ENCODE measurements at regions not wholly inside any gene's neighbourhood (a gene's known extent, or its start where the extent isn't known, plus 50 kb on each side); places are given as distances from the start of the nearest gene placed in this dataset.
A peak's percentile ranks its signal among the peaks of the same experiment; 100 is the strongest.
"Not testable (repeated sequence)": the region's sequence is repeated elsewhere in the genome, so short reads cannot be mapped to it uniquely, and the experiment has no call there.

DNA sequence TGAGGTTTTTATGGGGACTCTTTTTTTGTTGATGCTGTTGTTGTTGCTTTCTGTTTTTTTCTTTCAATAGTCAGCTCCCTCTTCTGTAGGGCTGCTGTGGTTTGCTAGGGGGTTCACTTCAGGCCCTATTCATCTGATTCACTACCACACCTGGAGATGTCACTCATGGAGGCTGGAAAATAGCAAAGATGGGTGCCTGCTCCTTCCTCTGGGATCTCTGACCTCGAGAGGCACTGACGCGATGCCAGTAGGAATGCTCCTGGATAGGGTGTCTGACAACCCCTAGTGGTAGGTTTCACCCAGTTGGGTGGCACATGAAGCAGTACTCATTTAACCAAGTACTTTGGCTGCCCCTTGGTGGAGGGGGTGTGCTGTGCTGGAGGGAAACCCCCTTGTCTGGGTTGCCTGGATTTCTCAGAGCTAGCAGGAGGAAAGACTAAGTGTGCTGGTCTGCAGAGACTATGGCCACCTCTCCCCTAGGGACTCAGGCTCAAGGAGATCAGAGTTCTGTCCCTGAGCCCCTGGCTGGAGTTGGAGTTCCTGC, 745.5 kb downstream of the TMTC2 start:
- DNase-seq = no peak

DNA sequence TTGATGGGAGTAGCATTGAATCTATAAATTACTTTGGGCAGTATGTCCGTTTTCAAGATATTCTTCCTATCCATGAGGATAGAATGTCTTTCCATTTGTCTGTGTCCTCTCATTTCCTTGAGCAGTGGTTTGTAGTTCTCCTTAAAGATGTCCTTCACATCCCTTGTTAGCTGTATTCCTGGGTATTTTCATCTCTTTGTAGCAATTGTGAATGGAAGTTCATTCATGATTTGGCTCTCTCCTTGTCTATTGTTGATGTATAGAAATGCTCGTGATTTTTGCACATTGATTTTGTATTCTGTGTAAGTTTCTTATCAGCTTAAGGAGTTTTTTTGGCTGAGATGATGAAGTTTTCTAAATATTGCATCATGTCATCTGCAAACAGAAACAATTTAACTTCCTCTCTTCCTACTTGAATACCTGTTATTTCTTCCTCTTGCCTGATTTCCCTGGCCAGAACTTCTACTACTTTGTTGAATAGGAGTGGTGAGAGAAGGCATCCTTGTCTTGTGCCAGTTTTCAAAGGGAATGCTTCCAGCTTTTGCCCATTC, 741.0 kb downstream of the TMTC2 start:
- not testable (repeated sequence) for DNase-seq

DNA sequence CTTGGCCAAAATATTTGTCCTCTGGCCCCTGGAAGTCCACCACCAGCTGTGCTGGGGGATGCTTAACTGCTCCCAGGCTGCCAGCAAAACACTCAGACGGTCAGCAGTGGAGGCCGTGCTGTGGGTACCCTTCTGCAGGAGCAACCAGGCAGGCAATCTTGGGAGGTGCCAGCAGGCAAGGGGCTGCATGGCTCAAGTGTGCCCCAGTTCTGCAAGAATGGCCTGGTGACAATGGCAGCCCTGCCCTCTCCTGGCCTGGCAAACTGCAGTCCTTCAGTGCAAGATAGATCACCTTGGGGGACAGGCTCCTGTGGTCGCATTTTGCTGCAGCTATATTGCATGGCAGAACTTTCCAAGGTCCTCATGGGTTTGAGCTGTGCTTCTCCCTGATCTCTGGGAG, 728.3 kb downstream of the TMTC2 start:
- DNase-seq = no peak

DNA sequence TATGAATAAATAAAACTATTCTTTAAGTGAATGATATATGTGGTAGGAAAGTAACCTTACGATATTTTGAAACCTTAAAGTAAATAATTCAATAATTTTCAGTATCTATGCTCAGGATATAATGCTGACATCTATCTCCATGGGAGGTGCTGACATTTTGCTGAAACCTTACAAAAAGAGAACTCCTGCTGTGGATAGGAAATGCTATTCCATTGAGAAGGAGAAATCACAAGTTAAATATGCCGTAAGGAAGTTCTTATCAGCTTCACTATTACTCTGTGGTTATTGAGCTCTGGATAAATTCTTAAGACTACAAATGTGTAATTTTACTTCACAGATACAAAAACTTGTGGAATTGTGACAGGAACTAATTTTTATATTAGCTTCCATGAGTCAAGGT, 722.1 kb downstream of the TMTC2 start:
- DNase-seq = no peak

DNA sequence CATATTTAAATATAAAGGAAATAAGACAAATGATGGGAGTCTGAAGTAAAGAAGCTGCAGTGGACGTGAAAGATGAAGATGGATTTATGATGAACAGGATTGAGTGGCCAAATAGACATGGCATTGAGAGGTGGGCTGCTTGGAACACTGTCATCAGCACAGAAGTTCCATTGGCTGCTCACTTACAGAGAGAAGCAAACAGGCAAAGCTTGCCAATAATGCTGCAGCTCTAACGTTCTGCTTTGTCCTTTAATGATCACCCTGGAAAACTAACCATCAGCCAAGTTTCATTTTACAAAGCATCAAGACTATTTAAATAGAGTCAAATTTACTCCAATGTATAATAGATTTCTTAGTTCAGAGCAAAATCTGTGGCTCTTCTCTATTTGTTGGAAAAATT, 721.4 kb downstream of the TMTC2 start:
- no peak for DNase-seq

DNA sequence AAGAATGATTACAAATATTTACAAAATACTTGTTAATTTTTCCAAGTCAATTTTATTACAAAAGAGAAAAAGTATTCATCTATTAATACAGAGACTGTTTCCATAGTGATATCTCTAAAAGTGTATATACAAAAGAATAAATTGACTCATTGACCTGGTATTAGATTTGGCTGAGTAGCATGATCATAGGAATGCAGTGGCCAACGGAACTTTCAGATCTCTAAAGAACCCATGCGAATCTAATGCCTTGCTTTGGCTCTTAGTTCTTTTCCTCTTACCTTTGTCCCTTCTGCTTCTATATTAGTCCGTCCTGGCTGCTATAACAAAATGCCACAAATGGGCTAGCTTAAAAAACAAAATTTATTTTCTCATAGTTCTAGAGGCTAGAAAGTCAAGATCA, 717.8 kb downstream of the TMTC2 start:
- DNase-seq = no peak

DNA sequence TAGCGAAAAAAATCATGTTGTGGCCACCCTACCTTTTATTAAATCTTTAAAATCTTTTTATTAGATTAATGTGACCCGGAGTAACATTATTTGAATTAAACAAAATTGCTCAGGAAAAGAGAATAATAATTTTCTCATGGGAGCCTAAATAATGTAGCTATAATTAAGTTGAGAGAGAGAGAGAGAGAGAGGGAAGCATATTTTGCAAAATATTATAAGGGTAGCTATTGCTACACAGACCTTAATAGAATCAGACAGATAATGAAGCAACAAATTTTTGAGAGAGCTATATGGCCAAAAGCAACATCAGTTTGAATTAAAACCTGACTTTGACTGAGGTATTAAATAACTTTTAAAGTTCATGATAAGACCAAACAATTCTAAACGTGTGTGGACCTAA, 703.5 kb downstream of the TMTC2 start:
- no peak for DNase-seq

DNA sequence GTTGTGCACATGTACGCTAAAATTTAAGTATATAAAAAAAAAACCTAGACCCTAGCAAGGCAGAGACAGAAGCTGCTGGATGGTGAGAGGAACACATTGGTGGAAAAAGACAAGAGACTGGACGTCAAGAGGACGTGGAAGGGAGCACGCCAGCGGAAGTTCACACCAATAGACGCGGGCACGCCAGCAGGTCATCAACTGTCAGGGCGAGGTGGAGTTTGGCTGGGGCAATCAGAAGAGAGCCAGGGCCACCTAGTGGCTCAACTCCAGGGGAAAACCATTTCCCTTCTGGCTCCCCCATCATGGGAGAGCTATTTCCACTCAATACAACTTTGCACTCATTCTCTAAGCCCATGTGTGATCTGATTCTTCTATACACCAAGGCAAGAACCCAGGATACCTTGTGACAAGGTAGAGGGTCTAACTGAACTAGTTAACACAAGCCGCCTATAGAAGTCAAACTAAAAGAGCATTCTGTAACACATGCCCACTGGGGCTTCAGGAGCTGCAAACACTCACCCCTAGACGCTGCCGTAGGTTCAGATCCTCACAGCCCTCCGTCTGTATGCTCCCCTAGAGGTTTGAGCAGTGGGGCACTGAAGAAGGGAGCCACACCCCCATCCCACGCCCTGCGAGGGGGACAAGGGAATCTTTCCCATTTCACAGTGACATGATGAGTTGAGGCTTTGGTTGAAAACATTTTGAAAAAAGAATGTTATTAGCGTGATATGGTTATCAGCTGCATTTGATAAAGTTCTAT, 702.7 kb downstream of the TMTC2 start:
- DNase-seq = peak in 1 of 2 donors; percentile 29

DNA sequence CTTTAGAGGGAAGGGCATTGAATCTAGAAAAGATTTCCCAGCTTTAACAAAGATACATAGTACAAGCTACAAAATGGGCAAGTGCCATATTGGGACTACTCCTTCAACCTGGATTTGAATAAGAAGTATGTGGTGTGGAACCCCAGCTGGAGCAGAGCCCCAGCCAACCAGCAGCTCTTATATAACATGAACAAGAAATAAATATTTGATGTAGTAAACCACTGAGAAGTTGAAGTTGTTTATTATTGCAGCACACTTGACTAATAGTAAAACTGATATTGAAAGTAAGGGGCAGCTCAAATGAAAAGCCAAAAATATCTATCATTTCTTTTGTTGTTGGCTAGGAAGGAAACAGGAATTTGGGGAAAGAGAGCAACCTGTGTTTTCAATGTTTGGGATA, 701.8 kb downstream of the TMTC2 start:
- no peak for DNase-seq

DNA sequence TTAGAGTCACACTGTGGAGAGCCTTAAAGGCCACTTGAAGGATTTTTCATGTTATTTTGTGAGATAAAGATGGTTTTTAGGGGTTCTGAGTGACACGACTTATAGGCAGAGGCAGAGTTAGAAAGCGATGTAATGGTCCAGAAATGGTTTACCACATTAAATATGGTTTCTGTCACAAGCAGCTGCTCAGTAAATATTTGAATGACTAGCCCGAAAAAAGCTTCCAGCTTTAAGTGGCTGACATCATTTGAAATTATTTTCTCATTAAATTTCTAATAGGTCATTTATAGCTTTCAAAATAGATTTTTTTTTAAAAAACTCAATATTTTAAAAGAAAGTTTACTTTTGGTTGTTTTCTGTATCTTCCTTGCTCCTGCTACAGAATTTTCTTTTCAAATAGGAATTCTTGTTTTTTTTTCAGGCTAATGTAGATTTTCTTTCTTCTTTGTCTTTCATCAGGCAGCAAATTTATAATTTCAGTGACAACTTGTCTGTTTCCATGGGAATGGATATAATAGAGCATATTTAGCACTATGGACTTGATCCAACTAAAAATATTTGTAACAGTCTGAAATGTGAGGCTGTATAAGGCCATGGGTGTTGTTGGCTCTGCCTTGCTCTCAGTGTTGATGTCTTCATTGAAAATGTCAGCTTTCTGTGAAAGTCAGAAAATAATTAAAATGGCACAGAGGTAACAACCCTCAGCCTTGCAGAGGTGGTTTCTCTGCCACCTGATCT, 700.0 kb downstream of the TMTC2 start:
- DNase-seq = no peak

DNA sequence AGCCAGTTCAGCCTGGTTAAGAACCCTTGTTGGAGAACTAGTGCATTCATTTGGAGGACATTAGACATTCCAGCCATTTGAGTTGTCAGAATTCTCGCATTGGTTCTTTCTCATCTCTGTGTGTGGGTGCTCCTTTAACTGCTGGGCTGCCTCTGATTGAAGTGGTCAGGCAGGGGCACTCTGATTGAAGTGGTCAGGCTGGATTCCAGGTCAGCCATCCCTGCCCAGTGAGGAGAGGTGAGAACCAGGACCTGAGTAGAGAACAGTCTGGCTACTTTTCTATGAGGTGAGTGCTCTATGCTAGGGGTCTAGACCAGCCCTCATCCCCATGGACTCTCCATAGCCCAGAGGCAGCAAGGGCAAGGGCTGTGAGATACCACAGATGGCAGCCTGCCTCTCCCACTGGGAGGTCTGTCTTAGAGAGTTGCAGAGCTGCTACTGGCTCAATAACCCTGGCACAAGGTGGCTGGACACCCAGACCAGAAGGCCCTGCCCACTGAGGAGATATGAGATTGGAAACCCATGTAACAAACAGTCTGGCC, 691.6 kb downstream of the TMTC2 start:
- DNase-seq = no peak

DNA sequence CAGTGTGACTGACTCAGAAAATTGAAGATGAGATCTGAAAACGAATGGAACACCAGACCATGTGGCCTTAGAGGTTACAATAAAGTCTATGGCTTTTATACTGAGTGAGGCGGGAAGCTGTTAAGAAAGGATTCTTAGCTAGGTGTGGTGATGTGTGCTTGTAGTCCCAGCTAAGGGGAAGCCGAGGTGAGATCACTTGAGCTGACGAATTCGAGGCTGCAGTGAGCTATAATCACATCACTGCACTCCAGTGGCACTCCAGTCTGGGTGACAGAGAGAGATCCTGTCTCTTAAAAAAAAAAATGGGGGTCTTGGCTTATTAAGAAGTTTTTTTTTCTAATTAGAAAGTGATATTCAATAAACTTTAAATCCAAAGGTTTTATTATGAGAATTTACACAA, 678.6 kb downstream of the TMTC2 start:
- no peak for DNase-seq

DNA sequence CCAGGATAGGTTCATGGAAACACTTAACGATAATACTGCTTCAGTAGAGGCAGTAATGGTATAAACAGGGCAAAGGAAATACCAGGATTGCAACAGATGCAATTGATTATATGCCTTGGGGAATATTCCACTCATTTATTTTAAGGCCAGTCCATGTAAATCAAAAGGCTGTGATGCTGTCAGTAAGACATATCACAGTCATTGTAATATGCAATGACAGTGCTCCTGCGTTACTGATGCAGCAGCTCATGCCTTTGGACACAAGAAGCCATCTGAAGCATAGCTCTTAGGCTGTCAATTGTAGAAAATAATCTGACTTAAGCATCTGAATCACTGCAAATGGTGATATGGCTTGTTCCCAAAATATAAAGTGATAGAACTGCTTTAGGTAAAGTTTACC, 674.8 kb downstream of the TMTC2 start:
- DNase-seq = no peak

DNA sequence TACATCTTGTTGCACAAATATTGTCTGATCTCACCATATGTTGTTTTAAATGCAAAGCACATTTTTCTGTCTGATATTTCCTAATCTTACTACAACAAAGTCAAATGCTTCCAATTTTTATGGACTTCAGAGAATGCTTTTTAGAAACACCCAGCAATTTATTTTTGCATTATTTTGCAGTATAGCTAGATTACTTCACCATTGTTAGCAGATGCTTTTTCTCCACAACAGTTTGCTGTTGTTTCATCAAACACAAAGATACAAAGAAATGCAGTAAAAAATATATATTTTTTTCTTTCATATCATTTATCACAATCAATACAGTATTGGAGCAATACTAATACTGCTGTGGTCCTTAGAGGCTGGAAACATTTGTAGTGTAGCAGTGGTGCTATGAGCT, 674.4 kb downstream of the TMTC2 start:
- no peak for DNase-seq

DNA sequence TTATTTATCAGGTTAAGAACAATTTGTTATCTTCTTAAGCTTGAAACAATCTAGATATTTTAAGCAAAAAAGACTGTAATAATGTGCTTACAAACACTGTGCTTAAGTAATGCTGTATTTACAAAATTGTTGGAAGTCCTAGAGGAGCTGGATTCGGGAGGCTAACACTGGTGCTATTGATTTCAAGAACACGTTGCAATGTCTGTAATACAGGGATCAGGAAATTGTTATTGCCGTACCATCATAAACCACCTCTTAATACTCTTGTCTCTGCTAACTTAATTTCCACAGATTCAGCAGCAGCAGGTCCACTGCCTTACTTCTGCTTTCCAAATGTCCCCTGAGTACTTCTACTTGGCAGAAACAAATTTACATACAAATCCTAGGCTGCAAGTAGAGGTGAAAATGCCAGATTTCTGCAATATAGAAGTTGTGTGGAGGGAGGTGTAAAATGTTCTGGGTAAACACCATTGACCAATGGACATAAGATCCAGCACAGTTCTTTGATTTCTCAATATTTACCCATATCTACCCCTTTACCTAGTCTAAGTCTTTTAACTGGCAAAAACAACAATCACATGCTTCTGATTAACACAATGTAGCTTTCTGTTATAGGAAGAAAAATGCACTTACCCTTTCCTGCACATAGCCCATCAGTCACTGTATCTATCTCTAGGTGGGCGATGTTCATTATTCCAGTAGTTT, 663.4 kb downstream of the TMTC2 start:
- no peak for DNase-seq

DNA sequence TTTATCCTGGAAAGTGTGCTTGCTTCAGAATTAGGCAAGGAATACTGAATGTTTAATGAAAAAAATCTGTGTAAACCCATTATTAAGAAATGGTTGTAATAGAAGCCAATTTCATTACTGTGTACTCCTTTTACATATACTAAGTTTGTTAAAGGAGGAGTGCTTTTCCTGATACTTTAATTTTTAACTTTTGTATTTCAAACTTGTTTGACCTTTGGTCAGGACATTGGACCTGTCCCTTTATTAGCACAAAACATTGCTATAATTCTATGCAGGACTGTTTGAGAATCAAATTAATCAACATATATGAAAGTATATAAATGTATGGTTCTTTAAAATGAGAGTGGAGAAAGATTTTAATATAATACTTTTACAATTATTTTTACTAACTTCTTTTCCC, 659.6 kb downstream of the TMTC2 start:
- DNase-seq = no peak

DNA sequence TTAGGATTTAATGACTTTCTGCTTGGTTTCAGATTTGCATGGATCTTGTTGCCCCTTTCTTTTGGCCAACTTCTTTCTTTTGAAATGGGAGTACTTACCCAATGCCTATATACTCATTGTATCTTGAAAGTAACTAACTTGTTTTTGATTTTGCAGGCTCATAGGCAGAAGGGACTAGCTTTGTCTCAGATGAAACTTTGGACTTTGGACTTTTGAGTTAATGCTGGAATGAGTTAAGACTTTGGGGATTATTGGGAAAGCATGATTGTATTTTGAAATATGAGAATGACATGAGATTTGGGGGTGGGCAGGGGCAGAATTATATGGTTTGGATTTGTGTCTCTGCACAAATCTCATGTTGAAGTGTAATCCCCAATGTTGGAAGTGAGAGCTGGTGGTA, 657.1 kb downstream of the TMTC2 start:
- DNase-seq = no peak

DNA sequence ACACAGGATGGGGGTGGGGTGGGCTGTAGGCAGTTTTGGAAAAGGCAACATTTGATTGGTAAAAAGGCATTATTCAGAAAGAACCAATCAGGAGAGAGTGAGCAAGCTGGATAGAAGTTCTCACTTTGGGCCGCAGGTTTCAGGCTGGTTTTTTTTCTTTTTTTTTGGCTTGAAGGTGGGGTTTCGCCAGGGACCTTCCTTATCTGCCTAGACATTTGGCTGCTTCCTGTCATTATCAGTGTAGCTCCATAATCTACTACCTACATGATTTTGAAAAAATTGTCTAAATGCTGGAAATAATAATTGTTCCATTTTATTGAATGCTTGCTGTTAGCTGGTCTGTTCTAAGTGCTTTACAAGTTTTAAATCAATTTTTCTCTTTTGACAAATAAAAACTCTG, 649.0 kb downstream of the TMTC2 start:
- no peak for DNase-seq

DNA sequence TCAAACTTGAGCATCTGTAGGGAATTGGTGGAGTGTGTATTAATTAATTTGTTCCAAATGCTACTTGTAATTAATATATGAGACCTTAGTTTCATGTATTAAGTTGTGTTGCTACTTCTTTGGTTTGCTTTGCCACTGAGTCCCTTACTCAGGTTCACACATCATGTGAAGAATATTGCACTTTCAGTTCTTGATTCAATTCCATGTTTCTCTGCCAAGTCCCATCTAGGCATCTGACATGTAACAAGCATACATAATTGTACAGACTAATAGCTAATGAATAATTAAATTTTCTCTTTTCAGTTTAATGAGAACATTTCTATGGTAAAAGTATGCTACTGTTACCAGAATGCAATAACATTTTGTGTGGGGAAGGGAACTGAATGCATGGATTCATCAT, 640.0 kb downstream of the TMTC2 start:
- DNase-seq = no peak

DNA sequence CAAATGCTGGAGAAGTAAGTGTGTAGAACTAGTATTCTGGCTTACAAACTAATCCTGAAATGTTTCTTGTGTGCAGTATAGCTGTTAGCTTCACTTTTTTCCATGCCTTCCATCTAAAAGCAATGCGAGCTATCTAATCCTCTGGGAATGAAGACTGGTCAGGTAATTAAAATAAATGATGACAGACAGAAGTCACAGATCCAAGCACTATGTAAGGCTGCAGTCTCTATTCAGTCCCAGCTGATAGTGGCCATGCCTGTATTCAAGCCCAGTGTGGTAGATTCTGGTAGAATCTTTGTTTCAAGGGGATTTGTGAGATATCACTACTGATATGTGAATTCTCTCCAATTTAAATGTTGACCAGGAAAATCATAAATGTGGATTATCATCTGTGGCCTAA, 637.2 kb downstream of the TMTC2 start:
- DNase-seq = no peak

DNA sequence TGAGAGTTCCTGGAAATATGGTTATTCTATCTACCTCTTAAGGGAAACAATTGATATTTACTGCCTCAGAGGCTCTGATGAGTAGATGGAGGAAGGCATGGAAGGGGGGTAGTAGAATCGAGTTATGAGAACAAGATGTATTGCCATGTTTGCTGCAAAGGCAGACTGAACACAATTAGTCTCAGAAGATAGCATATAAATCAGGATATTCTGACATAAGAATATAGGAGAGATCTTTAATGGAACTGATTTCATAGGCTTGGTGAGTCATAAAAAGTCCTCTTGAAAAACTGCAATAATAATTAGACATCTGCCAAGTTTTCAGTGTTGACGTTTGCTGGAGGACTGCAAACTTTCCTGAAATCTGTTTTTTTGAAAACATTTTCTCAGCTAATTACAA, 636.1 kb downstream of the TMTC2 start:
- no peak for DNase-seq

DNA sequence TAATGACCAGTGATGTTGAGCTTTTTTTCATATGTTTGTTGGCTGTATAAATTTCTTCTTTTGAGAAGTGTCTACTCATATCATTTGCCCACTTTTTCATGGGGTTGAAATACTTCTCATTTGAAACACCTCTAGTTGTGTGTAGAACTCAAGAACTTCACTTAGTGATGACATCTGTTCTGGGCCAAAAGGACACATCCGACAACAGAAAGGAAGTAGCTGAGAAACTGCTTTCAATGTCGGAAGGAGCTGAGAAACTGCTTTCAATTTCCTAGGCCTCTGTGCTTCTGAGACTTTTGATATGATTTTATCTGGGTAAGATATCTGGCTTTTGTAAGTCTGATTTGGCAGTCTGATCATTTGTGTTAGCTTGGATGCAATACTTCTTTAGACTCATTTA, 635.3 kb downstream of the TMTC2 start:
- no peak for DNase-seq

DNA sequence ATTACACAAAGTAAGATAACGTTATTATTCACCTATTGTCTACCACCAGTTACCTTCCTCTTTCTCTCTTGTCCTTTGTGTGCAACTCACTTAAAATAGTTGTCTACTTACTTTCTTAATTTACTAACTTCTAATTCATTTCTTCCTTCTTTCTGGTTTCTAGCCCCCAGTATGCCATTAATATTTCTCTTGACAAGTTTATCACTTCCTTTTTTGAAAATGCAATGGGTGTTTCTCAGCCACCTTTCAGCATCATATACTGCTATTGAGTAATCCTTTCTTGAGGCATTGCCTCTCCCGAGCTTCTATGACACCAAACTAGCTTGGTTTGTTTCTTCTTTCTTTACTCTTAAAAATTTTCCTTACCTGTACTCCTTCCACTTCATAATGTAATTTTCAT, 633.6 kb downstream of the TMTC2 start:
- DNase-seq = no peak

All from inflammatory macrophage (primary cell).